ENCODE measurements at regions not wholly inside any gene's neighbourhood (a gene's known extent, or its start where the extent isn't known, plus 50 kb on each side); places are given as distances from the start of the nearest gene placed in this dataset.

DNA sequence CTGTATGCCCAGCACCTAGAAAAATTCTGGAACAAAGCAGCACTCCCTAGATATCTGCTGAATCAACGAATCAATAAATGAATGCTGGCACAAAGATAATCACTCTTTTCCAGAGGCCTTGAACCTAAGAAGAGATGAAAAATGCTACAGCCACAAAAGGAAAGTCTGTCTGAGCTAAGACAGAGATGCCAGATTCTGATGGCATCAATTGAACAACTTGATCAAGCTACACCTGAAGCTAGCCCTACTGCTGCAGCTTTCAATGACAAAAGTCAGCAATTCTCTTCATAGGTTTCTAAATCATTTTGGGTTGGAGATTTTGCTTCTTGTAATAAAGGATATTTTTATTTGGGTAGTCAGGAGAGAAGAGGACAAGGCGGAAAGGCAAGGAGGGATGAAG, 305.0 kb upstream of the SULF2 start:
- no peak for DNase-seq
- no peaks in the 10 kb centered on the region for H3K36me3 Mint-ChIP-seq
- H3K27ac ChIP-seq (ENCODE audit: low read depth, low read length) = no peak overlapping the region
- H3K4me1 ChIP-seq (ENCODE audit: insufficient read depth, low read length) = no peaks in the 10 kb centered on the region
- H3K4me1 Mint-ChIP-seq = no peaks in the 10 kb centered on the region
- no peak overlapping the region for H3K4me3 ChIP-seq (ENCODE audit: low read length)
- POLR2A ChIA-PET = no interaction called here
- CTCF ChIA-PET = no interaction called here
- no peak overlapping the region for H3K27ac Mint-ChIP-seq
- no peak overlapping the region for H3K4me3 Mint-ChIP-seq
- no peaks in the 10 kb centered on the region for H3K9me3 ChIP-seq (ENCODE audit: low read length)
- H3K27me3 ChIP-seq (ENCODE audit: insufficient read depth, low read length, poor library complexity, severe bottlenecking) = no peaks in the 10 kb centered on the region
- H3K27me3 Mint-ChIP-seq = peaks cover 0 to 26% of the 10 kb centered on the region in 2 donors
- H3K36me3 ChIP-seq (ENCODE audit: insufficient read depth, low read length) = no peaks in the 10 kb centered on the region
- peaks cover 0 to 4% (median under 1%) of the 10 kb centered on the region in 5 donors for H3K9me3 Mint-ChIP-seq

DNA sequence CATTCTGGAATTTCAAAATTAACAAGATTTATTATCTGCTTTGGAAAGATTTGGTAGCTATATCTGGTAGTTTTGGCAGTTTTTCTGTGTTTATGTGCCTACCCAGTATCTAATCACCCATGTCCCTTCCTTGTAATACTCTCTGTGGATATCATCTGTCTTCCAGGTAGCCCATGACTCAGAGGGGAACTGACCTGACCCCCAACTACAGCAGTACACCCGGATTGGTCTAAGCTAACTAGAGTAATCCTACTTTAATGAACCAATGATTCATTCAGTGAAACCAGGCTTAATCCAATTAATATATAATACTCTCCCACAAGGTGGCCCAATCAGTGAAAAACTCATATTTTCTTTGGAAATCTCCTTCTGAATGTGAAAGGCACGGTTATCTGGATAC, 295.3 kb upstream of the SULF2 start:
- no peak overlapping the region for H3K27ac Mint-ChIP-seq
- ChIA-PET POLR2A (no interaction called here), CTCF (no interaction called here)
- Histone ChIP-seq H3K4me1 (ENCODE audit: insufficient read depth, low read length) (no peaks in the 10 kb centered on the region), H3K4me3 (ENCODE audit: low read length) (no peak overlapping the region), H3K36me3 (ENCODE audit: insufficient read depth, low read length) (no peaks in the 10 kb centered on the region), H3K27me3 (ENCODE audit: insufficient read depth, low read length, poor library complexity, severe bottlenecking) (no peaks in the 10 kb centered on the region), H3K27ac (ENCODE audit: low read depth, low read length) (no peak overlapping the region), H3K9me3 (ENCODE audit: low read length) (no peaks in the 10 kb centered on the region)
- H3K4me1 Mint-ChIP-seq = no peaks in the 10 kb centered on the region
- H3K36me3 Mint-ChIP-seq = no peaks in the 10 kb centered on the region
- no peak for DNase-seq
- H3K4me3 Mint-ChIP-seq = no peak overlapping the region
- H3K9me3 Mint-ChIP-seq = peaks cover 0 to 10% (median 3%) of the 10 kb centered on the region in 5 donors
- H3K27me3 Mint-ChIP-seq = peaks cover 0 to 28% of the 10 kb centered on the region in 2 donors

DNA sequence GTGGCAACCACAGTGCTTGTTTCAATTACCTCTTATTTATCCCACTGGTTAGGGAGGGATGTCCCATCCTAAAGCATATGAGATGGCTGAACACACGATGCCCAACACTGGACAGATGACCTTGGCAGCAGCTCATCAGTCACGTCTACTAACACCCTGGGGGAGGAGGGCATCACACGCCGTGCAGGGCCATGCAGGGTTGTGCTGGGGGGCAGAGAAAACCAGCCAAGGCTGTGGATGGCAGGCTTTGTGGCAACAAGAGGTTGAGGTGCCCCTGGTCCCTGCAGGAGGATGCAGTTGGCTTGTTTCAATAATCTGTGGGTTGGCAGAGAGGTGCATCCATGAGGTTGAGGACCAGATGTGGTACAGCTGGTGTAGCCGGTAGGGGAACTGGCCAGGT, 293.7 kb upstream of the SULF2 start:
- no peak for DNase-seq
- no peaks in the 10 kb centered on the region for H3K4me1 ChIP-seq (ENCODE audit: insufficient read depth, low read length)
- ChIA-PET POLR2A (no interaction called here), CTCF (no interaction called here)
- Mint-ChIP-seq H3K27ac (no peak overlapping the region), H3K27me3 (peaks cover 0 to 23% of the 10 kb centered on the region in 2 donors), H3K4me1 (no peaks in the 10 kb centered on the region), H3K4me3 (no peak overlapping the region), H3K36me3 (no peaks in the 10 kb centered on the region), H3K9me3 (peaks cover 0 to 4% (median 0%) of the 10 kb centered on the region in 5 donors)
- H3K9me3 ChIP-seq (ENCODE audit: low read length) = no peaks in the 10 kb centered on the region
- no peak overlapping the region for H3K4me3 ChIP-seq (ENCODE audit: low read length)
- H3K27me3 ChIP-seq (ENCODE audit: insufficient read depth, low read length, poor library complexity, severe bottlenecking) = no peaks in the 10 kb centered on the region
- no peak overlapping the region for H3K27ac ChIP-seq (ENCODE audit: low read depth, low read length)
- no peaks in the 10 kb centered on the region for H3K36me3 ChIP-seq (ENCODE audit: insufficient read depth, low read length)

- no peak overlapping the region for H3K27ac Mint-ChIP-seq
- Histone ChIP-seq H3K27me3 (ENCODE audit: insufficient read depth, low read length, poor library complexity, severe bottlenecking) (no peaks in the 10 kb centered on the region), H3K27ac (ENCODE audit: low read depth, low read length) (no peak overlapping the region), H3K36me3 (ENCODE audit: insufficient read depth, low read length) (no peaks in the 10 kb centered on the region), H3K4me3 (ENCODE audit: low read length) (no peak overlapping the region), H3K9me3 (ENCODE audit: low read length) (no peaks in the 10 kb centered on the region), H3K4me1 (ENCODE audit: insufficient read depth, low read length) (no peaks in the 10 kb centered on the region)
- CTCF ChIA-PET = no interaction called here
- POLR2A ChIA-PET = no interaction called here
- H3K4me3 Mint-ChIP-seq = no peak overlapping the region
- H3K27me3 Mint-ChIP-seq = peaks cover 3 to 23% of the 10 kb centered on the region in 2 donors
- no peaks in the 10 kb centered on the region for H3K4me1 Mint-ChIP-seq
- H3K36me3 Mint-ChIP-seq = no peaks in the 10 kb centered on the region
- H3K9me3 Mint-ChIP-seq = no peaks in the 10 kb centered on the region
- DNase-seq = no peak
Observed at GRCh38 chr20:48076747-48077146, 291.5 kb upstream of the SULF2 start.

DNA sequence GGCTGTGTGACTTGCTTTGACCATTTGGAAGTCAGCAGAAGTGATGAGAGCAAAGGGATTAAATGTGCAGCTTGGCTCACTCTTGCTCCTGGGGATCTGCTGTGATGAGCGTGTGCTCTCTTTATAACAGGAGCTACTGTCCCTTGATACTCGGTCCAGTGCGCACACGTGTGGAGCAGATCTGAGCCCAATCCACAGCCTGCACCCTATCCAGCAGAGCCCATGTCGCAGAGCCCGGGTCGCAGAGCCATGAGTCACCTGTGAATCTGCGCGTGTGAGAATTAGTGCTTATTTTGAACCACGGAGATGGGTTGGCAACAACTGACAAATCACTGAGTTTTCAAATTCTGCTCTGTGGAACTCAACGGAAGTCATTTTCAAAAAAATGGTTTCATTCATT, 291.0 kb upstream of the SULF2 start:
- H3K27ac Mint-ChIP-seq = no peak overlapping the region
- no peaks in the 10 kb centered on the region for H3K9me3 ChIP-seq (ENCODE audit: low read length)
- no peaks in the 10 kb centered on the region for H3K4me1 ChIP-seq (ENCODE audit: insufficient read depth, low read length)
- CTCF ChIA-PET = no interaction called here
- POLR2A ChIA-PET = no interaction called here
- no peak overlapping the region for H3K4me3 ChIP-seq (ENCODE audit: low read length)
- H3K27ac ChIP-seq (ENCODE audit: low read depth, low read length) = no peak overlapping the region
- no peaks in the 10 kb centered on the region for H3K36me3 ChIP-seq (ENCODE audit: insufficient read depth, low read length)
- no peak for DNase-seq
- no peaks in the 10 kb centered on the region for H3K27me3 ChIP-seq (ENCODE audit: insufficient read depth, low read length, poor library complexity, severe bottlenecking)
- no peak overlapping the region for H3K4me3 Mint-ChIP-seq
- H3K27me3 Mint-ChIP-seq = peaks cover 5 to 22% of the 10 kb centered on the region in 2 donors
- H3K36me3 Mint-ChIP-seq = no peaks in the 10 kb centered on the region
- H3K9me3 Mint-ChIP-seq = no peaks in the 10 kb centered on the region
- H3K4me1 Mint-ChIP-seq = no peaks in the 10 kb centered on the region

DNA sequence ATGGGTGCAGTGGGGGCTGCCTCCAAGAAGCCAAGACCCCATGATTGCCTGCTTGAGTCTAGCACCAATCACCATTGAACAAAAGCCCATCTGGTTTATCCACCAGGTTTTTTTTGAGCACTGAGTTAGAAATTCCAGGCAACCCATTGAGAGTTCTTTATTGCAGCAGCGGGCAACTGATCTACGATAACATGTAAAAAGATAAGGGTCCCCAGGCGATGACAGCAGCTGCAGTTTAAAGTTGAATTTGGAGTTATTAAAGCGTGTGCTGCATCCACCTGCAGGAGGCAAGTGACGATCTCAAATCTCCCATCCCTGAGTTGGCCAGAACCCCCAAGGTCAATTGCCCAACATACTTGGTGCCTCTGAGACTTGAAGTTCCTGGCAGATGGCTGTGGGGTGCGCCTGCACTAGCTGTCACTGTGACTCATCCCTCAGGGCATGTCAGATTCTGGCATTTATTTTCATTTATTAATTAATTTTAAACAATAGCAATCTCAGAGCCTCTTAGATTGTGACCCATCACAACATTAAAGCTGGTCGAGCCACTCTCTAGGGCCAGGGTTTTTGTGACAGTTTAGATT, 290.4 kb upstream of the SULF2 start:
- no peak overlapping the region for H3K4me3 ChIP-seq (ENCODE audit: low read length)
- H3K9me3 ChIP-seq (ENCODE audit: low read length) = no peaks in the 10 kb centered on the region
- no peak for DNase-seq
- Mint-ChIP-seq H3K4me1 (no peaks in the 10 kb centered on the region), H3K9me3 (no peaks in the 10 kb centered on the region), H3K36me3 (no peaks in the 10 kb centered on the region), H3K27ac (no peak overlapping the region), H3K27me3 (peaks cover 6 to 19% of the 10 kb centered on the region in 2 donors), H3K4me3 (no peak overlapping the region)
- no peaks in the 10 kb centered on the region for H3K36me3 ChIP-seq (ENCODE audit: insufficient read depth, low read length)
- H3K27ac ChIP-seq (ENCODE audit: low read depth, low read length) = no peak overlapping the region
- no peaks in the 10 kb centered on the region for H3K27me3 ChIP-seq (ENCODE audit: insufficient read depth, low read length, poor library complexity, severe bottlenecking)
- no peaks in the 10 kb centered on the region for H3K4me1 ChIP-seq (ENCODE audit: insufficient read depth, low read length)
- ChIA-PET POLR2A (no interaction called here), CTCF (no interaction called here)

DNA sequence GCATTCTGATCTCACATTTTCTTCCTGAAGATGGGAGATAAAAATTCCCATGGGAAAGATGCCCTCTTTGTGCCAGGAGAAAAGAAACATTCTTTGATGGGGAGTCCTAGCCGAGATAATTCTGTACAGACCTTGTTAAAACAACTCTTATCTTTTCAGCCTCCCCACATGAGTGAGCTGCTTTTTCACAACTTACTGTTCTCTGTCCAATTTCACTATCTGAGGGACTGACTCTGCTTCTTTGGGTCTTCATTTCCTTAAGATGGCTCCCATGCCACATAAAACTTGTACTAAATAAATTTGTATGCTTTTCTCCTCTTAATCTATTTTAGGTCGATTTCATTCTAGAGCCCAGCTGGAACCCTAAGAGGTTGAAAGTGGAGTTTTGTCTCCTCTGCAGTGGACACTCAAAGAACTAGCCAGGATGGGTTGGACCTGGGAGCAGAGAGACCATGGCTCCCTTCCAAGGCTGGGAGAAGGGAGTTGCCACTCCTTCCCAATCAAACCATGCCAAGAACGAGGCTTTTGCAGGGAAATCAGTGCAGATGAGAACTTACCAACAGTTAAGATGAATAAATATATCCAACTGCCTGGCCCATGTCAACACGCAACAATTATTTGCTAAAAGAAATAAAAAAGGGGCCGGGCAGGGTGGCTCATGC, 285.8 kb upstream of the SULF2 start:
- peaks cover 5 to 13% of the 10 kb centered on the region in 2 donors for H3K27me3 Mint-ChIP-seq
- Histone ChIP-seq H3K4me1 (ENCODE audit: insufficient read depth, low read length) (no peaks in the 10 kb centered on the region), H3K9me3 (ENCODE audit: low read length) (no peaks in the 10 kb centered on the region), H3K36me3 (ENCODE audit: insufficient read depth, low read length) (no peaks in the 10 kb centered on the region), H3K4me3 (ENCODE audit: low read length) (no peak overlapping the region), H3K27me3 (ENCODE audit: insufficient read depth, low read length, poor library complexity, severe bottlenecking) (no peaks in the 10 kb centered on the region), H3K27ac (ENCODE audit: low read depth, low read length) (no peak overlapping the region)
- no peak overlapping the region for H3K27ac Mint-ChIP-seq
- ChIA-PET POLR2A (no interaction called here), CTCF (no interaction called here)
- no peaks in the 10 kb centered on the region for H3K36me3 Mint-ChIP-seq
- H3K4me1 Mint-ChIP-seq = no peaks in the 10 kb centered on the region
- DNase-seq = no peak
- peaks cover 0 to 2% (median 0%) of the 10 kb centered on the region in 5 donors for H3K9me3 Mint-ChIP-seq
- no peak overlapping the region for H3K4me3 Mint-ChIP-seq

- Histone ChIP-seq H3K4me1 (ENCODE audit: insufficient read depth, low read length) (no peaks in the 10 kb centered on the region), H3K27me3 (ENCODE audit: insufficient read depth, low read length, poor library complexity, severe bottlenecking) (no peaks in the 10 kb centered on the region), H3K4me3 (ENCODE audit: low read length) (no peak overlapping the region), H3K9me3 (ENCODE audit: low read length) (no peaks in the 10 kb centered on the region), H3K27ac (ENCODE audit: low read depth, low read length) (no peak overlapping the region), H3K36me3 (ENCODE audit: insufficient read depth, low read length) (no peaks in the 10 kb centered on the region)
- POLR2A ChIA-PET = no interaction called here
- H3K36me3 Mint-ChIP-seq = no peaks in the 10 kb centered on the region
- H3K9me3 Mint-ChIP-seq = peaks cover 0 to 2% (median 0%) of the 10 kb centered on the region in 5 donors
- no peak overlapping the region for H3K4me3 Mint-ChIP-seq
- no peaks in the 10 kb centered on the region for H3K4me1 Mint-ChIP-seq
- H3K27me3 Mint-ChIP-seq = peaks cover 4 to 13% of the 10 kb centered on the region in 2 donors
- CTCF ChIA-PET = no interaction called here
- no peak for DNase-seq
- H3K27ac Mint-ChIP-seq = no peak overlapping the region
Observed at GRCh38 chr20:48069596-48069995, 284.3 kb upstream of the SULF2 start.
